ENCODE measurements at regions not wholly inside any gene's neighbourhood (a gene's known extent, or its start where the extent isn't known, plus 50 kb on each side); places are given as distances from the start of the nearest gene placed in this dataset.

GRCh38 chr6:71106276-71106675 lies 149.4 kb upstream of the B3GAT2 start:
- DNase-seq (ENCODE audit: low spot score) = peak; percentile 11
- in situ Hi-C loops (cut with HindIII; ENCODE audit: low sequenced_read_pairs) = no loop called here

- DNase-seq (ENCODE audit: low spot score) = peak; percentile 12
- in situ Hi-C loops (cut with HindIII; ENCODE audit: low sequenced_read_pairs) = no loop called here
Measured at GRCh38 chr6:71107911-71108420, 151.1 kb upstream of the B3GAT2 start.

GRCh38 chr6:71114544-71114943 lies 157.7 kb upstream of the B3GAT2 start:
- no peak for DNase-seq (ENCODE audit: low spot score)
- in situ Hi-C loops (cut with HindIII; ENCODE audit: low sequenced_read_pairs) = no loop called here

- DNase-seq (ENCODE audit: low spot score) = no peak
- in situ Hi-C loops (cut with HindIII; ENCODE audit: low sequenced_read_pairs) = no loop called here
Measured at GRCh38 chr6:71114986-71115385, 158.1 kb upstream of the B3GAT2 start.

GRCh38 chr6:71119560-71119959 lies 162.7 kb upstream of the B3GAT2 start:
- DNase-seq (ENCODE audit: low spot score) = no peak
- in situ Hi-C loops (cut with HindIII; ENCODE audit: low sequenced_read_pairs) = no loop called here

GRCh38 chr6:71123051-71123450 lies 165.6 kb upstream of the OGFRL1 start:
- no peak for DNase-seq (ENCODE audit: low spot score)
- in situ Hi-C loops (cut with HindIII; ENCODE audit: low sequenced_read_pairs) = no loop called here

- in situ Hi-C loops (cut with HindIII; ENCODE audit: low sequenced_read_pairs) = no loop called here
- no peak for DNase-seq (ENCODE audit: low spot score)
Measured at GRCh38 chr6:71124340-71124739, 164.3 kb upstream of the OGFRL1 start.

- in situ Hi-C loops (cut with HindIII; ENCODE audit: low sequenced_read_pairs) = no loop called here
- no peak for DNase-seq (ENCODE audit: low spot score)
Measured at GRCh38 chr6:71125216-71125615, 163.4 kb upstream of the OGFRL1 start.

GRCh38 chr6:71126506-71126905 lies 162.1 kb upstream of the OGFRL1 start:
- no peak for DNase-seq (ENCODE audit: low spot score)
- in situ Hi-C loops (cut with HindIII; ENCODE audit: low sequenced_read_pairs) = no loop called here

GRCh38 chr6:71127374-71127773 lies 161.2 kb upstream of the OGFRL1 start:
- in situ Hi-C loops (cut with HindIII; ENCODE audit: low sequenced_read_pairs) = no loop called here
- DNase-seq (ENCODE audit: low spot score) = no peak

GRCh38 chr6:71130277-71130676 lies 158.3 kb upstream of the OGFRL1 start:
- DNase-seq (ENCODE audit: low spot score) = no peak
- in situ Hi-C loops (cut with HindIII; ENCODE audit: low sequenced_read_pairs) = no loop called here

- no peak for DNase-seq (ENCODE audit: low spot score)
- in situ Hi-C loops (cut with HindIII; ENCODE audit: low sequenced_read_pairs) = no loop called here
Measured at GRCh38 chr6:71134929-71135642, 153.5 kb upstream of the OGFRL1 start.

- in situ Hi-C loops (cut with HindIII; ENCODE audit: low sequenced_read_pairs) = no loop called here
- no peak for DNase-seq (ENCODE audit: low spot score)
Measured at GRCh38 chr6:71137973-71138372, 150.6 kb upstream of the OGFRL1 start.

- DNase-seq (ENCODE audit: low spot score) = no peak
- in situ Hi-C loops (cut with HindIII; ENCODE audit: low sequenced_read_pairs) = no loop called here
Measured at GRCh38 chr6:71138376-71138775, 150.2 kb upstream of the OGFRL1 start.

- in situ Hi-C loops (cut with HindIII; ENCODE audit: low sequenced_read_pairs) = no loop called here
- no peak for DNase-seq (ENCODE audit: low spot score)
Measured at GRCh38 chr6:71139249-71139648, 149.4 kb upstream of the OGFRL1 start.

- DNase-seq (ENCODE audit: low spot score) = no peak
- in situ Hi-C loops (cut with HindIII; ENCODE audit: low sequenced_read_pairs) = no loop called here
Measured at GRCh38 chr6:71153755-71154325, 134.8 kb upstream of the OGFRL1 start.

- no peak for DNase-seq (ENCODE audit: low spot score)
- in situ Hi-C loops (cut with HindIII; ENCODE audit: low sequenced_read_pairs) = no loop called here
Measured at GRCh38 chr6:71157345-71157744, 131.3 kb upstream of the OGFRL1 start.

- in situ Hi-C loops (cut with HindIII; ENCODE audit: low sequenced_read_pairs) = no loop called here
Measured at GRCh38 chr6:71164890-71165289, 123.7 kb upstream of the OGFRL1 start.

GRCh38 chr6:71168233-71168765 lies 120.3 kb upstream of the OGFRL1 start:
- DNase-seq (ENCODE audit: low spot score) = no peak
- in situ Hi-C loops (cut with HindIII; ENCODE audit: low sequenced_read_pairs) = no loop called here

More at GRCh38 chr6:71164890-71165289, 123.7 kb upstream of the OGFRL1 start:
- no peak for DNase-seq (ENCODE audit: low spot score)

- DNase-seq (ENCODE audit: low spot score) = no peak
- in situ Hi-C loops (cut with HindIII; ENCODE audit: low sequenced_read_pairs) = no loop called here
Measured at GRCh38 chr6:71171497-71172070, 117.0 kb upstream of the OGFRL1 start.
